ENCODE measurements at regions not wholly inside any gene's neighbourhood (a gene's known extent, or its start where the extent isn't known, plus 50 kb on each side); places are given as distances from the start of the nearest gene placed in this dataset.

GRCh38 chr5:159765760-159766517 lies 150.3 kb upstream of the ADRA1B start:
- DNase-seq (ENCODE audit: low spot score) (no peak), ATAC-seq (ENCODE audit: low read depth) (no peak)
- Histone ChIP-seq H3K9me3 (ENCODE audit: severe bottlenecking) (no peaks in the 10 kb centered on the region), H3K27me3 (ENCODE audit: insufficient read depth, poor library complexity, severe bottlenecking) (no peaks in the 10 kb centered on the region), H3K4me1 (ENCODE audit: insufficient read depth, poor library complexity, severe bottlenecking) (no peaks in the 10 kb centered on the region), H3K4me3 (ENCODE audit: severe bottlenecking) (no peak overlapping the region), H3K27ac (ENCODE audit: poor library complexity, severe bottlenecking) (no peak overlapping the region), H3K36me3 (ENCODE audit: low read depth) (no peaks in the 10 kb centered on the region)
- no peak for TF ChIP-seq CTCF (IDR thresholded peaks at IDR 0.05; ENCODE audit: poor library complexity, severe bottlenecking)

GRCh38 chr5:159768243-159768642 lies 148.0 kb upstream of the ADRA1B start:
- no peak overlapping the region for H3K4me3 ChIP-seq (ENCODE audit: severe bottlenecking)
- no peaks in the 10 kb centered on the region for H3K27me3 ChIP-seq (ENCODE audit: insufficient read depth, poor library complexity, severe bottlenecking)
- no peaks in the 10 kb centered on the region for H3K9me3 ChIP-seq (ENCODE audit: severe bottlenecking)
- H3K36me3 ChIP-seq (ENCODE audit: low read depth), result no peaks in the 10 kb centered on the region
- TF ChIP-seq CTCF (IDR thresholded peaks at IDR 0.05; ENCODE audit: poor library complexity, severe bottlenecking), result no peak
- no peak for DNase-seq (ENCODE audit: low spot score)
- ATAC-seq (ENCODE audit: low read depth), result no peak
- peaks cover 6% of the 10 kb centered on the region for H3K4me1 ChIP-seq (ENCODE audit: insufficient read depth, poor library complexity, severe bottlenecking)
- no peak overlapping the region for H3K27ac ChIP-seq (ENCODE audit: poor library complexity, severe bottlenecking)

GRCh38 chr5:159772698-159773061 lies 143.6 kb upstream of the ADRA1B start:
- DNase-seq (ENCODE audit: low spot score), result no peak
- TF ChIP-seq CTCF (IDR thresholded peaks at IDR 0.05; ENCODE audit: poor library complexity, severe bottlenecking), result no peak
- no peak overlapping the region for H3K27ac ChIP-seq (ENCODE audit: poor library complexity, severe bottlenecking)
- peak overlapping the region; percentile 28 for H3K4me3 ChIP-seq (ENCODE audit: severe bottlenecking)
- ATAC-seq (ENCODE audit: low read depth), result no peak
- no peaks in the 10 kb centered on the region for H3K9me3 ChIP-seq (ENCODE audit: severe bottlenecking)
- H3K36me3 ChIP-seq (ENCODE audit: low read depth), result no peaks in the 10 kb centered on the region
- no peaks in the 10 kb centered on the region for H3K27me3 ChIP-seq (ENCODE audit: insufficient read depth, poor library complexity, severe bottlenecking)
- peaks cover 6% of the 10 kb centered on the region for H3K4me1 ChIP-seq (ENCODE audit: insufficient read depth, poor library complexity, severe bottlenecking)

- no peaks in the 10 kb centered on the region for H3K36me3 ChIP-seq (ENCODE audit: low read depth)
- H3K9me3 ChIP-seq (ENCODE audit: severe bottlenecking), result no peaks in the 10 kb centered on the region
- peaks cover 6% of the 10 kb centered on the region for H3K4me1 ChIP-seq (ENCODE audit: insufficient read depth, poor library complexity, severe bottlenecking)
- ATAC-seq (ENCODE audit: low read depth) (peak; percentile 94), DNase-seq (ENCODE audit: low spot score) (peak; percentile 88)
- TF ChIP-seq CTCF (IDR thresholded peaks at IDR 0.05; ENCODE audit: poor library complexity, severe bottlenecking), result peak; percentile 51
- H3K27me3 ChIP-seq (ENCODE audit: insufficient read depth, poor library complexity, severe bottlenecking), result no peaks in the 10 kb centered on the region
- peak overlapping the region; percentile 28 for H3K4me3 ChIP-seq (ENCODE audit: severe bottlenecking)
- no peak overlapping the region for H3K27ac ChIP-seq (ENCODE audit: poor library complexity, severe bottlenecking)
These were observed 143.0 kb upstream of the ADRA1B start for GRCh38 chr5:159773062-159773924.
